H9 (cell line): ENCODE measurements at regions not wholly inside any gene's neighbourhood (a gene's known extent, or its start where the extent isn't known, plus 50 kb on each side); places are given as distances from the start of the nearest gene placed in this dataset.

Experiments used
- DNase-seq: peaks from one replicate; pipeline ENCODE4 v3.0.0-alpha.2; 2017
- H2AFZ ChIP-seq: one replicate; pipeline ENCODE4 v1.6.1; 2013; ENCODE audit warnings: mild to moderate bottlenecking, low read length, control low read depth, moderate library complexity
- H2AK5ac ChIP-seq: 2 replicates; pipeline ENCODE4 v1.6.1; 2013; ENCODE audit warnings: low read length, control low read depth, mixed read lengths; ENCODE audit not compliant: insufficient read length
- H2BK120ac ChIP-seq: one replicate; pipeline ENCODE4 v1.6.1; 2013; ENCODE audit warnings: low read depth, mild to moderate bottlenecking, low read length, control low read depth, inconsistent platforms; ENCODE audit not compliant: poor library complexity, severe bottlenecking
- H2BK12ac ChIP-seq: 2 replicates; pipeline ENCODE4 v1.6.1; 2013; ENCODE audit warnings: low read length, control low read depth, mixed read lengths, low read depth; ENCODE audit not compliant: insufficient read length
- H2BK15ac ChIP-seq: 2 replicates; pipeline ENCODE4 v1.6.1; 2013; ENCODE audit warnings: low read depth, low read length, control low read depth
- H2BK20ac ChIP-seq: one replicate; pipeline ENCODE4 v1.6.1; 2013; ENCODE audit warnings: low read depth, mild to moderate bottlenecking, low read length, control low read depth, inconsistent platforms; ENCODE audit not compliant: poor library complexity, severe bottlenecking
- H2BK5ac ChIP-seq: 2 replicates; pipeline ENCODE4 v1.6.1; 2013; ENCODE audit warnings: low read length, control low read depth, mixed read lengths; ENCODE audit not compliant: insufficient read length
- H3K14ac ChIP-seq: 2 replicates; pipeline ENCODE4 v1.6.1; 2013; ENCODE audit warnings: low read length, control low read depth; ENCODE audit not compliant: insufficient read depth
- H3K18ac ChIP-seq: 2 replicates; pipeline ENCODE4 v1.6.1; 2013; ENCODE audit warnings: low read depth, mild to moderate bottlenecking, mixed read lengths, low read length, control low read depth; ENCODE audit not compliant: insufficient read length
- H3K23ac ChIP-seq: 2 replicates; pipeline ENCODE4 v1.6.1; 2013; ENCODE audit warnings: low read length, control low read depth, mixed read lengths, low read depth; ENCODE audit not compliant: insufficient read length
- H3K23me2 ChIP-seq: 2 replicates; pipeline ENCODE4 v1.6.1; 2013; ENCODE audit warnings: low read depth, mild to moderate bottlenecking, mixed read lengths, low read length, control low read depth; ENCODE audit not compliant: insufficient read length, poor library complexity, severe bottlenecking
- H3K27ac ChIP-seq: 2 replicates; pipeline ENCODE4 v1.5.1; 2013; ENCODE audit warnings: low read length, control low read depth, mixed read lengths, low read depth; ENCODE audit not compliant: insufficient read length
- H3K27me3 ChIP-seq: 2 replicates; pipeline ENCODE4 v1.6.1; 2013; ENCODE audit warnings: low read length, control low read depth, inconsistent platforms; ENCODE audit not compliant: insufficient read depth
- H3K4ac ChIP-seq: 2 replicates; pipeline ENCODE4 v1.6.1; 2013; ENCODE audit warnings: low read depth, mild to moderate bottlenecking, control low read depth, inconsistent platforms, low read length, moderate library complexity
- H3K4me1 ChIP-seq: 2 replicates; pipeline ENCODE4 v1.6.1; 2013; ENCODE audit warnings: low read length, control low read depth, inconsistent platforms; ENCODE audit not compliant: insufficient read depth
- H3K4me2 ChIP-seq: 2 replicates; pipeline ENCODE4 v1.6.1; 2013; ENCODE audit warnings: low read length, control low read depth, mixed read lengths; ENCODE audit not compliant: insufficient read length, insufficient read depth
- H3K56ac ChIP-seq: 2 replicates; pipeline ENCODE4 v1.6.1; 2013; ENCODE audit warnings: low read depth, mild to moderate bottlenecking, mixed read lengths, low read length, control low read depth; ENCODE audit not compliant: insufficient read length
- H3K79me1 ChIP-seq: 2 replicates; pipeline ENCODE4 v1.6.1; 2013; ENCODE audit warnings: low read depth, mild to moderate bottlenecking, moderate library complexity, low read length, control low read depth, inconsistent platforms; ENCODE audit not compliant: insufficient read depth, poor library complexity, severe bottlenecking
- H3K79me2 ChIP-seq: 2 replicates; pipeline ENCODE4 v1.6.1; 2013; ENCODE audit warnings: low read length, control low read depth, inconsistent platforms; ENCODE audit not compliant: insufficient read depth
- H3K9ac ChIP-seq: 2 replicates; pipeline ENCODE4 v1.6.1; 2013; ENCODE audit warnings: low read length, control low read depth, mixed read lengths; ENCODE audit not compliant: insufficient read length; ENCODE audit errors: extremely low read depth
- H3K9me3 ChIP-seq: one replicate; pipeline ENCODE4 v1.6.1; 2013; ENCODE audit warnings: low read depth, low read length, inconsistent platforms; ENCODE audit not compliant: control insufficient read depth
- H3T11ph ChIP-seq: one replicate; pipeline ENCODE4 v1.6.1; 2013; ENCODE audit warnings: mild to moderate bottlenecking, low read length, control low read depth, inconsistent platforms
- H4K20me1 ChIP-seq: one replicate; pipeline ENCODE4 v1.6.1; 2013; ENCODE audit not compliant: control insufficient read depth, insufficient read length, insufficient read depth
- H4K5ac ChIP-seq: 2 replicates; pipeline ENCODE4 v1.6.1; 2013; ENCODE audit warnings: low read depth, mild to moderate bottlenecking, mixed read lengths, low read length, control low read depth; ENCODE audit not compliant: insufficient read length
- H4K8ac ChIP-seq: replicated peaks from 2 replicates; pipeline ENCODE4 v1.6.1; 2013; ENCODE audit warnings: low read length, control low read depth, mixed read lengths, low read depth; ENCODE audit not compliant: insufficient read length
- H4K91ac ChIP-seq: 2 replicates; pipeline ENCODE4 v1.6.1; 2013; ENCODE audit warnings: low read depth, mild to moderate bottlenecking, moderate library complexity, mixed read lengths, low read length, control low read depth; ENCODE audit not compliant: insufficient read length
- H3K27ac Mint-ChIP-seq, 3 experiments: 2 replicates in 2 of 3; 3 replicates in 1 of 3; pipeline ENCODE4 v1.8.0; 2020 to 2021; ENCODE audit warnings: mixed read lengths in 3 of 3, mild to moderate bottlenecking in 1 of 3, moderate library complexity in 1 of 3
- H3K27me3 Mint-ChIP-seq: 2 replicates; pipeline ENCODE4 v1.8.0; 2021; ENCODE audit warnings: low read depth, mild to moderate bottlenecking, moderate library complexity, mixed read lengths
- H3K36me3 Mint-ChIP-seq, 3 experiments: 2 replicates in 2 of 3; 3 replicates in 1 of 3; pipeline ENCODE4 v1.8.0; 2020 to 2021; ENCODE audit warnings: low read depth in 3 of 3, mixed read lengths in 3 of 3; ENCODE audit not compliant: insufficient read depth in 1 of 3
- H3K4me1 Mint-ChIP-seq, 2 experiments: 2 replicates each; pipeline ENCODE4 v1.8.0; 2020; ENCODE audit warnings: mixed read lengths in 2 of 2
- H3K4me3 Mint-ChIP-seq, 2 experiments: 2 replicates in 1 of 2; 3 replicates in 1 of 2; pipeline ENCODE4 v1.8.0; 2020 to 2021; ENCODE audit warnings: mild to moderate bottlenecking in 2 of 2, mixed read lengths in 2 of 2, moderate library complexity in 1 of 2
- H3K9me3 Mint-ChIP-seq, 2 experiments: 2 replicates in 1 of 2; 3 replicates in 1 of 2; pipeline ENCODE4 v1.8.0; 2020; ENCODE audit warnings: mild to moderate bottlenecking in 2 of 2, mixed read lengths in 2 of 2, moderate library complexity in 1 of 2
- CTCF ChIP-seq: fragments of 200-600 bp; sonication (generic); conservative IDR thresholded peaks from 3 replicates; pipeline ENCODE4 v1.8.0; 2021; ENCODE audit warnings: antibody characterized with exemption, mild to moderate bottlenecking
- WGBS: extraction: QIAGEN DNeasy Blood & Tissue Kit; methylation state at CpG from one replicate; pipeline ENCODE4 v1.1.7; 2013; ENCODE audit warnings: missing lambda C conversion rate, low lambda C conversion rate, mixed read lengths; ENCODE audit not compliant: insufficient read length; ENCODE audit errors: extremely low coverage; 5-methylcytosine and 5-hydroxymethylcytosine counted together

GRCh38 chr11:104679258-104679657 lies 219.0 kb downstream of the CASP12 start:
- no peak overlapping the region for H3K4me3 Mint-ChIP-seq
- Histone ChIP-seq H3K14ac (no peak overlapping the region), H4K8ac (no peak overlapping the region), H4K20me1 (no peaks in the 10 kb centered on the region), H2BK20ac (no peak overlapping the region), H2BK15ac (no peak overlapping the region), H3K4me2 (no peak overlapping the region), H3K27me3 (no peaks in the 10 kb centered on the region), H3K23ac (no peak overlapping the region), H3K23me2 (no peaks in the 10 kb centered on the region), H3K4ac (no peak overlapping the region), H3K56ac (no peak overlapping the region), H3K18ac (no peak overlapping the region), H2BK5ac (no peak overlapping the region), H3K27ac (no peak overlapping the region), H2BK120ac (no peak overlapping the region), H4K91ac (no peak overlapping the region), H3K79me2 (no peaks in the 10 kb centered on the region), H3K4me1 (peaks cover 2% of the 10 kb centered on the region; the same call in 1 of the 2 replicates), H3K79me1 (no peaks in the 10 kb centered on the region), H4K5ac (no peak overlapping the region), H2BK12ac (no peak overlapping the region), H2AFZ (no peak overlapping the region), H2AK5ac (no peak overlapping the region), H3K9ac (no peak overlapping the region), H3T11ph (no peak overlapping the region), H3K9me3 (no peaks in the 10 kb centered on the region)
- H3K27ac Mint-ChIP-seq = 0 out of 7 replicates have a peak overlapping the region, but pooled peaks of 1 of the 3 experiments have one; percentile 23
- H3K4me1 Mint-ChIP-seq = peaks cover 24% of the 10 kb centered on the region in 2 experiments
- TF ChIP-seq CTCF = no peak
- no CpG with 5 or more reads among the region's 2 CpGs for WGBS
- no peak for DNase-seq
- H3K9me3 Mint-ChIP-seq = peaks cover 12 to 16% of the 10 kb centered on the region in 2 experiments
- peaks cover 5 to 18% (median 14%) of the 10 kb centered on the region in 3 experiments; a peak in 5 of 7 replicates for H3K36me3 Mint-ChIP-seq
- H3K27me3 Mint-ChIP-seq = no peaks in the 10 kb centered on the region
